GM12878 (cell line): ENCODE measurements at regions not wholly inside any gene's neighbourhood (a gene's known extent, or its start where the extent isn't known, plus 50 kb on each side); places are given as distances from the start of the nearest gene placed in this dataset.

Source experiments
- ATAC-seq: fragments of 200-7000 bp; cut with Tn5 transposase; 3 replicates; pipeline ENCODE4 v1.9.1; 2020; ENCODE audit warnings: mild to moderate bottlenecking, moderate library complexity
- BruUV-seq: library from RNA; stranded (reverse); fragments of 400-500 nt; replicated peaks from 2 replicates; lab custom pipeline; 2021; lab: Mats Ljungman, UMichigan
- CTCF ChIA-PET: fragments of 300-600 bp; sonication (Branson Sonifier 250); formaldehyde crosslinking; extraction: SDS; loops from one replicate; lab custom pipeline; 2021; ENCODE audit warnings: inconsistent platforms; lab: Yijun Ruan, JAX
- POLR2A ChIA-PET: fragments of 350-600 bp; formaldehyde crosslinking; extraction: SDS; loops from one replicate; lab custom pipeline; 2021; ENCODE audit warnings: inconsistent platforms; lab: Charles Lee
- RAD21 ChIA-PET: fragments of 300-600 bp; sonication (Branson Sonifier 250); formaldehyde crosslinking; loops from one replicate; lab custom pipeline; 2023; ENCODE audit warnings: antibody characterized with exemption; ENCODE audit not compliant: unreplicated experiment; lab: Charles Lee
- SMC1A ChIA-PET: fragments of 300-600 bp; sonication (Branson Sonifier 250); formaldehyde crosslinking; loops from one replicate; lab custom pipeline; 2023; ENCODE audit not compliant: unreplicated experiment, uncharacterized antibody; lab: Charles Lee
- DNase-seq: peaks from one replicate; pipeline ENCODE4 v3.0.0-alpha.2; 2011; ENCODE audit warnings: low read depth, low spot score
- FAIRE-seq: peaks from 3 replicates; lab custom pipeline; 2011; peaks lifted over from hg19 to GRCh38; lab: Jason Lieb, UNC
- H2AFZ ChIP-seq: 2 replicates; pipeline ENCODE4 v1.6.0; 2011; ENCODE audit warnings: low read depth, low read length, control low read depth; ENCODE audit not compliant: control insufficient read depth
- H3K27ac ChIP-seq: 2 replicates; pipeline ENCODE4 v1.5.1; 2011; ENCODE audit warnings: control low read depth; ENCODE audit not compliant: control insufficient read depth, insufficient read depth
- H3K27me3 ChIP-seq, 2 experiments: replicated peaks in 1 of 2; 2 replicates each; pipeline versions ENCODE4 v1.6.0 to v1.6.1; 2011; ENCODE audit warnings: low read length in 1 of 2; ENCODE audit not compliant: control insufficient read depth in 2 of 2, insufficient read depth in 2 of 2
- H3K36me3 ChIP-seq, 2 experiments: 2 replicates each; pipeline ENCODE4 v1.5.1; 2011; ENCODE audit warnings: low read length in 1 of 2; ENCODE audit not compliant: control insufficient read depth in 2 of 2, insufficient read depth in 2 of 2
- H3K4me1 ChIP-seq: 2 replicates; pipeline ENCODE4 v1.6.1; 2011; ENCODE audit warnings: mild to moderate bottlenecking, low read length, moderate library complexity, mixed read lengths; ENCODE audit not compliant: control insufficient read depth, insufficient read depth
- H3K4me2 ChIP-seq: 2 replicates; pipeline ENCODE4 v1.6.0; 2011; ENCODE audit warnings: control low read depth; ENCODE audit not compliant: control insufficient read depth, insufficient read depth
- H3K4me3 ChIP-seq: fragments of 200-600 bp; sonication (generic); 2 replicates; pipeline ENCODE4 v1.5.1; 2016
- H3K79me2 ChIP-seq: 2 replicates; pipeline ENCODE4 v1.6.0; 2011; ENCODE audit warnings: low read length; ENCODE audit not compliant: control insufficient read depth, insufficient read depth
- H3K9ac ChIP-seq: 2 replicates; pipeline ENCODE4 v1.8.0; 2011; ENCODE audit warnings: low read length, control low read depth, mixed read lengths; ENCODE audit not compliant: control insufficient read depth, insufficient read depth
- H3K9me3 ChIP-seq: replicated peaks from 3 replicates; pipeline ENCODE4 v1.5.1; 2011; ENCODE audit warnings: mild to moderate bottlenecking, low read length; ENCODE audit not compliant: control insufficient read depth, insufficient read depth
- H4K20me1 ChIP-seq: 2 replicates; pipeline ENCODE4 v1.6.0; 2011; ENCODE audit not compliant: control insufficient read depth, insufficient read depth
- FOS ChIP-seq: IDR thresholded peaks from 3 replicates; pipeline ENCODE4 v1.6.1; 2011; ENCODE audit warnings: borderline replicate concordance; ENCODE audit not compliant: insufficient read length; ENCODE audit errors: extremely low read depth
- JUND ChIP-seq: IDR thresholded peaks from 2 replicates; pipeline ENCODE4 v1.6.1; 2012; ENCODE audit warnings: low read depth, mild to moderate bottlenecking, low read length, improper control_type of control experiment, moderate library complexity
- RB1 ChIP-seq: fragments of 450-650 bp; formaldehyde crosslinking; IDR thresholded peaks from 2 replicates; pipeline ENCODE4 v1.6.1; 2017; ENCODE audit warnings: mild to moderate bottlenecking, borderline replicate concordance
- RFX5 ChIP-seq: IDR thresholded peaks from 2 replicates; pipeline ENCODE4 v1.6.1; 2011; ENCODE audit warnings: low read depth, low read length, improper control_type of control experiment
- WGBS: methylation state at CpG from one replicate; pipeline ENCODE4 v1.1.6; 2016; ENCODE audit warnings: low lambda C conversion rate; ENCODE audit not compliant: insufficient replicate concordance, insufficient coverage; ENCODE audit errors: missing lambda C conversion rate; 5-methylcytosine and 5-hydroxymethylcytosine counted together
- in situ Hi-C: fragments of 300-500 bp; cut with MboI; formaldehyde crosslinking; loops from 9 replicates; pipeline ENCODE4 v1.14.3; 2018; ENCODE audit warnings: mixed read lengths
- intact Hi-C: fragments of 100-400 bp; cut with micrococcal nuclease; formaldehyde crosslinking; loops from one replicate; pipeline ENCODE4 v1.14.2; 2022; ENCODE audit not compliant: unreplicated experiment
- TF ChIP-seq, protein P1 (sequence below): fragments of 450-650 bp; conservative IDR thresholded peaks from 2 replicates; pipeline ENCODE4 v1.6.1; 2017; ENCODE audit warnings: mild to moderate bottlenecking, moderate library complexity
- TF ChIP-seq, protein P2 (sequence below): fragments of 450-650 bp; formaldehyde crosslinking; IDR thresholded peaks from 2 replicates; pipeline ENCODE4 v1.5.0; 2022; ENCODE audit warnings: mild to moderate bottlenecking, missing genetic modification characterization

DNA sequence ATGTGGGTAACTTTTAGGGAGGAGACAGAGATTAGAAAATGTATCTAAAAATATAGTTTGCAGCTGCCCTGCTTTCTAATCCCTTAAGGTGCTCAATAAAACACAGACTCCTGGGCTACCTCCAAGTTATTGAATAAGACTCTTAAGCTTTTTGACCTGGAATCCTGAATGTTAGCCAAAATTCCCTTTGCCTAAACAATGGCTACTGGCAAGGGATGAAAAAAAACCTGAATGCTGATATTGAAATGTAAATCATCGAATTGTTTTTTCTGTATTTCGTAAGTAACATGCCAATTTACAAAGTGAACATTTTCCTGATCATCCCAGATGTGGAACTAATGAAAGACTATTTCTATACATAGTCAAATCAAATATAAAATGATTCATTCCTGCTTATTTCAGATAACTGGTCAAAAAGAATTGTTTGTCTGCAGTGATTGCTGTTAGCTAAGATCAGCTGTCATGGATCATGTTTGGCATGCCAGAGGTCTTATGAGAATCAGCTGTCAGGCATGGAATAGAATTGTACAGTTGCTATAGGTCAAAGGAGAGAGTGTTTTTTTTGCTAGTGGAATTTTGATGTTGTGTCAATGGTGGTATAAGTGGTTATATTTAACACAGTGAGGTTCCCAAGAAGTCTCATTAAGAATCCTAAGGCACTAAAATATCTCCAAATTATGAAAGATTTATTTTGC lies 363.6 kb upstream of the CWC22 start:
- H3K27ac ChIP-seq, result no peak overlapping the region
- RAD21 ChIA-PET, result no interaction called here
- WGBS, result 12% methylated on average over 2 of the region's 2 CpGs

More for the DNA sequence above, 363.6 kb upstream of the CWC22 start:
- H3K79me2 ChIP-seq, result no peaks in the 10 kb centered on the region
- no peak overlapping the region for H2AFZ ChIP-seq
- CTCF ChIA-PET, result interaction anchor here (1.3 to 1.4 kb wide), 2 partner anchors 9 to 10 kb away, joined by 3 read pairs; no protein-coding TSS in a partner anchor
- intact Hi-C loops (no loop called here), in situ Hi-C loops (no loop called here)
- no peaks in the 10 kb centered on the region for H3K9me3 ChIP-seq
- H3K36me3 ChIP-seq, result no peaks in the 10 kb centered on the region
- no peak for TF ChIP-seq RB1
- TF ChIP-seq JUND, result no peak
- no peak for TF ChIP-seq FOS
- TF ChIP-seq, protein P1, sequence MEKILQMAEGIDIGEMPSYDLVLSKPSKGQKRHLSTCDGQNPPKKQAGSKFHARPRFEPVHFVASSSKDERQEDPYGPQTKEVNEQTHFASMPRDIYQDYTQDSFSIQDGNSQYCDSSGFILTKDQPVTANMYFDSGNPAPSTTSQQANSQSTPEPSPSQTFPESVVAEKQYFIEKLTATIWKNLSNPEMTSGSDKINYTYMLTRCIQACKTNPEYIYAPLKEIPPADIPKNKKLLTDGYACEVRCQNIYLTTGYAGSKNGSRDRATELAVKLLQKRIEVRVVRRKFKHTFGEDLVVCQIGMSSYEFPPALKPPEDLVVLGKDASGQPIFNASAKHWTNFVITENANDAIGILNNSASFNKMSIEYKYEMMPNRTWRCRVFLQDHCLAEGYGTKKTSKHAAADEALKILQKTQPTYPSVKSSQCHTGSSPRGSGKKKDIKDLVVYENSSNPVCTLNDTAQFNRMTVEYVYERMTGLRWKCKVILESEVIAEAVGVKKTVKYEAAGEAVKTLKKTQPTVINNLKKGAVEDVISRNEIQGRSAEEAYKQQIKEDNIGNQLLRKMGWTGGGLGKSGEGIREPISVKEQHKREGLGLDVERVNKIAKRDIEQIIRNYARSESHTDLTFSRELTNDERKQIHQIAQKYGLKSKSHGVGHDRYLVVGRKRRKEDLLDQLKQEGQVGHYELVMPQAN, result no peak
- TF ChIP-seq, protein P2, sequence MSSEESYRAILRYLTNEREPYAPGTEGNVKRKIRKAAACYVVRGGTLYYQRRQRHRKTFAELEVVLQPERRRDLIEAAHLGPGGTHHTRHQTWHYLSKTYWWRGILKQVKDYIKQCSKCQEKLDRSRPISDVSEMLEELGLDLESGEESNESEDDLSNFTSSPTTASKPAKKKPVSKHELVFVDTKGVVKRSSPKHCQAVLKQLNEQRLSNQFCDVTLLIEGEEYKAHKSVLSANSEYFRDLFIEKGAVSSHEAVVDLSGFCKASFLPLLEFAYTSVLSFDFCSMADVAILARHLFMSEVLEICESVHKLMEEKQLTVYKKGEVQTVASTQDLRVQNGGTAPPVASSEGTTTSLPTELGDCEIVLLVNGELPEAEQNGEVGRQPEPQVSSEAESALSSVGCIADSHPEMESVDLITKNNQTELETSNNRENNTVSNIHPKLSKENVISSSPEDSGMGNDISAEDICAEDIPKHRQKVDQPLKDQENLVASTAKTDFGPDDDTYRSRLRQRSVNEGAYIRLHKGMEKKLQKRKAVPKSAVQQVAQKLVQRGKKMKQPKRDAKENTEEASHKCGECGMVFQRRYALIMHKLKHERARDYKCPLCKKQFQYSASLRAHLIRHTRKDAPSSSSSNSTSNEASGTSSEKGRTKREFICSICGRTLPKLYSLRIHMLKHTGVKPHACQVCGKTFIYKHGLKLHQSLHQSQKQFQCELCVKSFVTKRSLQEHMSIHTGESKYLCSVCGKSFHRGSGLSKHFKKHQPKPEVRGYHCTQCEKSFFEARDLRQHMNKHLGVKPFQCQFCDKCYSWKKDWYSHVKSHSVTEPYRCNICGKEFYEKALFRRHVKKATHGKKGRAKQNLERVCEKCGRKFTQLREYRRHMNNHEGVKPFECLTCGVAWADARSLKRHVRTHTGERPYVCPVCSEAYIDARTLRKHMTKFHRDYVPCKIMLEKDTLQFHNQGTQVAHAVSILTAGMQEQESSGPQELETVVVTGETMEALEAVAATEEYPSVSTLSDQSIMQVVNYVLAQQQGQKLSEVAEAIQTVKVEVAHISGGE (CRISPR knock-in tag), result no peak
- no peak for TF ChIP-seq RFX5
- no peaks in the 10 kb centered on the region for H4K20me1 ChIP-seq
- SMC1A ChIA-PET, result interaction anchor here (1.1 kb wide), 1 partner anchor 123 kb away, joined by 3 read pairs; no protein-coding TSS in a partner anchor
- H3K9ac ChIP-seq, result no peak overlapping the region
- BruUV-seq, result no TSS peak
- H3K27me3 ChIP-seq, result no peaks in the 10 kb centered on the region
- DNase-seq (no peak), ATAC-seq (no peak), FAIRE-seq (no peak)
- POLR2A ChIA-PET, result no interaction called here
- H3K4me2 ChIP-seq, result no peak overlapping the region
- no peak overlapping the region for H3K4me3 ChIP-seq
- H3K4me1 ChIP-seq, result no peaks in the 10 kb centered on the region
